ES-I3 (cell line): ENCODE measurements at regions not wholly inside any gene's neighbourhood (a gene's known extent, or its start where the extent isn't known, plus 50 kb on each side); places are given as distances from the start of the nearest gene placed in this dataset.

ENCODE experiments used
- H3K36me3 ChIP-seq: 2 replicates; pipeline ENCODE4 v1.6.1; 2013; ENCODE audit warnings: mild to moderate bottlenecking, low read length, control low read depth, moderate library complexity; ENCODE audit not compliant: insufficient read depth
- H3K4me1 ChIP-seq: 2 replicates; pipeline ENCODE4 v1.6.1; 2013; ENCODE audit warnings: mild to moderate bottlenecking, control low read depth, low read length; ENCODE audit not compliant: insufficient read depth
- H3K9ac ChIP-seq: 2 replicates; pipeline ENCODE4 v1.6.1; 2013; ENCODE audit warnings: low read depth, mild to moderate bottlenecking, low read length, moderate library complexity
- H3K9me3 ChIP-seq: 2 replicates; pipeline ENCODE4 v1.6.1; 2013; ENCODE audit warnings: mild to moderate bottlenecking, low read length, moderate library complexity; ENCODE audit not compliant: control insufficient read depth, insufficient read depth

GRCh38 chr21:18603980-18604379, 200.4 kb upstream of the TMPRSS15 start:
- Histone ChIP-seq H3K4me1 (peaks cover 18% of the 10 kb centered on the region; the same call in 1 of the 2 replicates), H3K9ac (no peak overlapping the region), H3K36me3 (no peaks in the 10 kb centered on the region), H3K9me3 (no peaks in the 10 kb centered on the region)

DNA sequence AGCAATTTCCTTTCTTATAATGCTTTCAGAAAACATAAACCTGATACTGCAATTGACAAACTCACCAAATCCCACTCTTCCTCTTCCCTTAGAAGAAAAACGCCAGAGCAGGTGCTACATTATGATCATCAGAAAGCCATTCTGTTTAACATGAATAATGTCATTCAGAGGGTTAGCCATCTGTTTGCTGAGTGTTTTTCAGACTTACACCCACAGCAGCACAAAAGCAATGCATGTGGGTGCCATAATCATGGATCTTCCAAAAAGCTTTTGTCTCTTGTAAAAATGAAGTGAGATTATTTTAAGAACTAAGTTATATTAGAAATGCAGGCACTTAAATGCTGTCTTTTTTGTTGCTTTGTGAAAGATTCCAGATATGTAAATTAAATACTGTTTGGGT, 204.6 kb upstream of the TMPRSS15 start:
- Histone ChIP-seq H3K9ac (no peak overlapping the region), H3K36me3 (no peaks in the 10 kb centered on the region), H3K4me1 (peaks cover 6% of the 10 kb centered on the region; the same call in 1 of the 2 replicates), H3K9me3 (no peaks in the 10 kb centered on the region)

- Histone ChIP-seq H3K4me1 (peaks cover 4% of the 10 kb centered on the region; the same call in 1 of the 2 replicates), H3K9me3 (no peaks in the 10 kb centered on the region), H3K36me3 (no peaks in the 10 kb centered on the region), H3K9ac (no peak overlapping the region)
Measured at GRCh38 chr21:18614303-18614702, 210.7 kb upstream of the TMPRSS15 start.

DNA sequence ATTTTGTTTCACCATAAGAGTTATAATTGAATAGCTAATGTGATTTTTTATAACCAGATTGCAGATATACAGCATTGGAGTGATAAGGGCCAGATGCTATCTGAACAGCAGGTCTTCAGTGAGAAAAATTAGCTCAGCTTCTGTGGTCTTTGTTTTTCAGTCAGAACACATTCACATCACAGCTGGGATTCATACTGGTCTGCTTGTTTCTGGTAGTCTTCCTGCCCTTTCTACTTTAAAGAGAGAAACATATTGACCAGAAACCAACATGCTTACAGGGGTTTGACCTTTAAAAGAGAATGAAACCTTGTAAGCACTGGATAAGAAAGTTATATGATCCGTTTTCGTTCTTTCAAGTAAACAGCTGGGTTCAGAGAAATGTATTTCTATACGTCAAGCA, 213.7 kb upstream of the TMPRSS15 start:
- Histone ChIP-seq H3K36me3 (no peaks in the 10 kb centered on the region), H3K4me1 (peaks cover 4% of the 10 kb centered on the region; the same call in 1 of the 2 replicates), H3K9ac (no peak overlapping the region), H3K9me3 (no peaks in the 10 kb centered on the region)

DNA sequence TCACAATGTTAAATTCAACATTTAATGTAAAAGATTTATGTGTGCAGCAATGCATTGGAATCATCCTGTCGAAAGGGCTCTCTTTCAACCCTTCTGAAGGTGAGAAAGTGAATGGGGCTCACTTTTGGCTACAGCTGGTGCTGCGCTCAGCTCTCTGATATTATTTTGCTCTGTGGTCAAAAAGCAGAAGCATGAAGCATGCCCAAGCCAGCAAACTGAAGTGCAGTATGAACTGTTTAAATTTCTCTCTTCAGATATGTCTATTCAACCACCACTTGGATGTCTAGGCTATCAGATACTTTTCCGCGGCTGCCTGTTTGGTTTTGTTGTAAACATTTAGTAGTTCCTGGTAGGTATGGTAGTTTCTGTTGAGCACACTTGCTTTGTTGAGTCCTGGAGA, 216.9 kb upstream of the TMPRSS15 start:
- no peaks in the 10 kb centered on the region for H3K36me3 ChIP-seq
- no peaks in the 10 kb centered on the region for H3K4me1 ChIP-seq
- H3K9me3 ChIP-seq: no peaks in the 10 kb centered on the region
- no peak overlapping the region for H3K9ac ChIP-seq

DNA sequence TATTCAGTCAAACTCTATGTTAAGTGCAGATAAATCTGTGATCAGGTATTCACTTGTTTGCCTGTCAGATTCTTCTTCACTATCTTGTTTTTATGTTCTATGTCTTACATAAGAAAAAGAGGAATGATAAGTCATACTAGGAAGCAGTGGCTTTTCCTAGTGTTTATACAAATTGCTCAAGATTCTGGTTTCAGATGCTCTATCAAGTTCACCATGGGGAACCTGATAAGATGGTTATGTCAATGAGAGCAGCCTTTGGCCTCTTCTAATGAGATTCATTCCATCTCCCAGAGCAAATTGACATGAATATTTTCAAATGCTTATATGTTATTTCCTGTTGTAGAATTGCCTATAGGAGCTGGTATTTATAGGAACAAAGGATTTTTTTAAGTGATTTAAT, 218.8 kb upstream of the TMPRSS15 start:
- H3K9me3 ChIP-seq: no peaks in the 10 kb centered on the region
- H3K4me1 ChIP-seq: no peaks in the 10 kb centered on the region
- H3K36me3 ChIP-seq: no peaks in the 10 kb centered on the region
- no peak overlapping the region for H3K9ac ChIP-seq

DNA sequence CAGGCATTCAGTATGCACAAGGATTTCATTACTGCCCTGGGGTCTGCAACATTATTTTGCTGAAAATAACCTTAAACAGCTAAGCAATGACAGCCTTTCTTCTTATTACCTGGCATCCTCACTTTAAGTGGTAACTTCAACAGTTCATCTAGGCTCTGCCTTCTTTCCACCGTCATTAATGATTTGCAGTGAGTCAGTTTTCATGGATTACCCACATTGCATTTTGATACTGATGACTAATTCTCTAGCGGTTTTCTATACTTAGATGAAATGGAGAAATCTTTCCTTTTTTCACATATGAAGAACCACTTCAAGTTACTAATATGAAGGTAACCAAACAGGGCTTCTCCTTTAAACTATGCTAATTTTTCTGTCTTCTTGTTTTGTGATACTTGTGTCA, 226.9 kb upstream of the TMPRSS15 start:
- no peaks in the 10 kb centered on the region for H3K4me1 ChIP-seq
- no peaks in the 10 kb centered on the region for H3K9me3 ChIP-seq
- no peak overlapping the region for H3K9ac ChIP-seq
- no peaks in the 10 kb centered on the region for H3K36me3 ChIP-seq

DNA sequence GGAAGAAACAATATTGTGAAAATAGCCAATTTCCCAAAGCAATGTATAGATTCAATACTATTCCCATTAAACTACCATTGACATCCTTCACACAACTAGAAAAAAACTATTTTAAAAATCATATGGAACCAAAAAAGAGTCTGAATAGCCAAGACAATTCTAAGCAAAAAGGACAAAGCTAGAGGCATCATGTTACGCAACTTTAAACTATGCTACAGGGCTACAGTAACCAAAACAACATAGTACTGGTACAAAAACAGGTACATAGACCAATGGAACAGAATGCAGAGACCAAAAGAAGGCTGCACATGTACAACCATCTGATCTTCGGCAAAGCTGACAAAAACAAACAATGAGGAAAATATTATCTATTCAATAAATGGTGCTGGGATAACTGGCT, 233.3 kb upstream of the TMPRSS15 start:
- no peaks in the 10 kb centered on the region for H3K9me3 ChIP-seq
- H3K9ac ChIP-seq: no peak overlapping the region
- no peaks in the 10 kb centered on the region for H3K4me1 ChIP-seq
- no peaks in the 10 kb centered on the region for H3K36me3 ChIP-seq

GRCh38 chr21:18646116-18646515, 242.5 kb upstream of the TMPRSS15 start:
- Histone ChIP-seq H3K9ac (no peak overlapping the region), H3K9me3 (no peaks in the 10 kb centered on the region), H3K36me3 (no peaks in the 10 kb centered on the region), H3K4me1 (no peaks in the 10 kb centered on the region)

GRCh38 chr21:18655931-18656330, 252.3 kb upstream of the TMPRSS15 start:
- Histone ChIP-seq H3K9me3 (no peaks in the 10 kb centered on the region), H3K9ac (no peak overlapping the region), H3K4me1 (no peaks in the 10 kb centered on the region), H3K36me3 (no peaks in the 10 kb centered on the region)

GRCh38 chr21:18661842-18662241, 258.3 kb upstream of the TMPRSS15 start:
- H3K9me3 ChIP-seq: no peaks in the 10 kb centered on the region
- H3K4me1 ChIP-seq: no peaks in the 10 kb centered on the region
- no peak overlapping the region for H3K9ac ChIP-seq
- no peaks in the 10 kb centered on the region for H3K36me3 ChIP-seq

DNA sequence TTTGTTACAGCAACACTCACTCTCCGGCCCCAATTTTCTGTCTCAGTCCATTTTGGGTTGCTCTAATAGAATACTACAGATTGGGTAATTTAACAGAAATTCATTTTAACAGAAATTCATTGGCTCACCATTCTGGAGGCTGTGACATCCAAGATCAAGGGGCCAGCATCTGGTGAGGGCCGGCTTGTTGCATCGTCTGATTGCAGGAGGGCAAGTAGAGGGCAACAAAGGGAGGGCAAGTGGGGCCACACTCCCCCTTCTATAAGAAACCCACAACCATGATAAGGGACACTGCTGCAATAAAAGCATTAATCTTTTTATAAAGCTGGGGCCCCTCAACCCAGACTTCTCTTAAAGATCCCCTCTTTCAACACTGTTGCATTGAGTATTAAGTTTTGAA, 260.1 kb upstream of the TMPRSS15 start:
- no peaks in the 10 kb centered on the region for H3K36me3 ChIP-seq
- H3K4me1 ChIP-seq: no peaks in the 10 kb centered on the region
- no peak overlapping the region for H3K9ac ChIP-seq
- H3K9me3 ChIP-seq: no peaks in the 10 kb centered on the region

DNA sequence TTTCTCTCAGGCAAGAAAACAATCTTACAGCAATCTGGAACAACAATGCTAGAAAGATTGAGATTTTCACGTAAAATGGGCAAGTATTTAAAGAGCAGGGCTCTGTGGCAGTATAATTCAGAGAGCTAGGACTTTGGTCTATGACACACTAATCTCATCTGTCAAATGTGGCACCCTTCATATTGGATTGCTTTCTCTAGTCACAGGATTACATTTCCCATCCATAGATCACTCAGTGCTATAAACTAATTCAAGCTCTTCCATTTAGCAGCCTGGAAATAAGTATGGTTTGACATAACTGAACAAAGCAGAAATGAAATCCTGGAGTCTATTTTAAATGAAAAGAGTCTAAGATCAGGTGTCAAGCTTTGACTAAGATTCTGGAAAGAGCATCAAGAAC, 263.1 kb upstream of the TMPRSS15 start:
- H3K9ac ChIP-seq: no peak overlapping the region
- H3K9me3 ChIP-seq: no peaks in the 10 kb centered on the region
- no peaks in the 10 kb centered on the region for H3K36me3 ChIP-seq
- no peaks in the 10 kb centered on the region for H3K4me1 ChIP-seq

- Histone ChIP-seq H3K9ac (no peak overlapping the region), H3K4me1 (no peaks in the 10 kb centered on the region), H3K9me3 (no peaks in the 10 kb centered on the region), H3K36me3 (no peaks in the 10 kb centered on the region)
Measured at GRCh38 chr21:18673789-18674188, 270.2 kb upstream of the TMPRSS15 start.

- Histone ChIP-seq H3K9me3 (no peaks in the 10 kb centered on the region), H3K4me1 (no peaks in the 10 kb centered on the region), H3K36me3 (no peaks in the 10 kb centered on the region), H3K9ac (no peak overlapping the region)
Measured at GRCh38 chr21:18677632-18678031, 274.0 kb upstream of the TMPRSS15 start.

- Histone ChIP-seq H3K36me3 (no peaks in the 10 kb centered on the region), H3K4me1 (no peaks in the 10 kb centered on the region), H3K9me3 (no peaks in the 10 kb centered on the region), H3K9ac (no peak overlapping the region)
Measured at GRCh38 chr21:18705971-18706370, 302.4 kb upstream of the TMPRSS15 start.
